IMR-90 (cell line): ENCODE measurements at regions not wholly inside any gene's neighbourhood (a gene's known extent, or its start where the extent isn't known, plus 50 kb on each side); places are given as distances from the start of the nearest gene placed in this dataset.

Experiments used
- ATAC-seq: fragments of 200-7000 bp; cut with Tn5 transposase; 2 replicates; pipeline ENCODE4 v1.9.1; 2020; ENCODE audit warnings: low read depth, mild to moderate bottlenecking, moderate library complexity
- BruUV-seq: library from RNA; stranded (reverse); fragments of 400-500 nt; replicated peaks from 2 replicates; lab custom pipeline; 2021; lab: Mats Ljungman, UMichigan
- CTCF ChIA-PET: fragments of 300-600 bp; formaldehyde crosslinking; extraction: SDS; loops from one replicate; lab custom pipeline; 2021; ENCODE audit warnings: antibody characterized with exemption; lab: Yijun Ruan, JAX
- POLR2A ChIA-PET: fragments of 300-600 bp; sonication (Branson Sonifier 250); formaldehyde crosslinking; loops from one replicate; lab custom pipeline; 2022; ENCODE audit warnings: antibody characterized with exemption; ENCODE audit not compliant: unreplicated experiment; lab: Charles Lee
- DNase-seq: peaks from one replicate; pipeline ENCODE4 v3.0.0; 2013
- H2AFZ ChIP-seq: replicated peaks from 2 replicates; pipeline ENCODE3; 2013; ENCODE audit warnings: low read length, mild to moderate bottlenecking; ENCODE audit not compliant: poor library complexity
- H2AK5ac ChIP-seq: 2 replicates; pipeline ENCODE4 v1.6.1; 2013; ENCODE audit warnings: low read depth, low read length, inconsistent platforms
- H2AK9ac ChIP-seq: replicated peaks from 2 replicates; pipeline ENCODE3; 2013; ENCODE audit warnings: mild to moderate bottlenecking, low read depth, low read length, moderate library complexity; ENCODE audit not compliant: poor library complexity
- H2BK120ac ChIP-seq: 2 replicates; pipeline ENCODE4 v1.6.1; 2013; ENCODE audit warnings: low read depth, low read length, inconsistent platforms
- H2BK15ac ChIP-seq: 3 replicates; pipeline ENCODE4 v1.6.1; 2013; ENCODE audit warnings: low read depth, low read length, inconsistent platforms
- H2BK20ac ChIP-seq: 2 replicates; pipeline ENCODE4 v1.6.1; 2013; ENCODE audit warnings: low read depth, mild to moderate bottlenecking, inconsistent platforms, low read length, moderate library complexity
- H2BK5ac ChIP-seq: 2 replicates; pipeline ENCODE4 v1.6.1; 2013; ENCODE audit warnings: mild to moderate bottlenecking, low read depth, low read length, inconsistent platforms; ENCODE audit not compliant: poor library complexity, severe bottlenecking
- H3K14ac ChIP-seq: replicated peaks from 2 replicates; pipeline ENCODE4 v1.6.1; 2013; ENCODE audit warnings: low read depth, low read length, inconsistent platforms
- H3K18ac ChIP-seq: 2 replicates; pipeline ENCODE4 v1.6.1; 2013; ENCODE audit warnings: low read depth, low read length, control low read depth
- H3K23ac ChIP-seq: 2 replicates; pipeline ENCODE4 v1.6.1; 2013; ENCODE audit warnings: low read depth, low read length, inconsistent platforms
- H3K27ac ChIP-seq: 2 replicates; pipeline ENCODE4 v1.5.1; 2013; ENCODE audit warnings: mild to moderate bottlenecking, control low read depth, low read length; ENCODE audit not compliant: insufficient read depth
- H3K27me3 ChIP-seq: 2 replicates; pipeline ENCODE4 v1.6.1; 2013; ENCODE audit warnings: low read length; ENCODE audit not compliant: control insufficient read depth, insufficient read depth
- H3K36me3 ChIP-seq: 2 replicates; pipeline ENCODE4 v1.6.1; 2013; ENCODE audit warnings: low read length, mixed read lengths; ENCODE audit not compliant: control insufficient read depth, insufficient read depth
- H3K4ac ChIP-seq: 2 replicates; pipeline ENCODE4 v1.6.1; 2013; ENCODE audit warnings: low read depth, low read length, inconsistent platforms
- H3K4me1 ChIP-seq: 2 replicates; pipeline ENCODE4 v1.6.1; 2013; ENCODE audit warnings: low read length, mixed read lengths; ENCODE audit not compliant: control insufficient read depth, insufficient read depth
- H3K4me2 ChIP-seq: 2 replicates; pipeline ENCODE4 v1.6.1; 2013; ENCODE audit warnings: low read depth, mild to moderate bottlenecking, control low read depth, low read length, moderate library complexity
- H3K4me3 ChIP-seq: 2 replicates; pipeline ENCODE4 v1.5.1; 2013; ENCODE audit warnings: low read depth, mild to moderate bottlenecking, control low read depth, low read length, moderate library complexity; ENCODE audit not compliant: insufficient read depth
- H3K56ac ChIP-seq: 2 replicates; pipeline ENCODE4 v1.6.1; 2013; ENCODE audit warnings: low read length, inconsistent platforms; ENCODE audit not compliant: insufficient read depth; ENCODE audit errors: extremely low read depth
- H3K79me1 ChIP-seq, 2 experiments: 2 replicates each; pipeline ENCODE4 v1.6.1; 2013; ENCODE audit warnings: low read length in 2 of 2, inconsistent platforms in 1 of 2, low read depth in 1 of 2
- H3K9ac ChIP-seq: 2 replicates; pipeline ENCODE4 v1.6.1; 2013; ENCODE audit warnings: low read depth, low read length, control low read depth
- H3K9me1 ChIP-seq: 2 replicates; pipeline ENCODE4 v1.6.1; 2013; ENCODE audit warnings: low read length, inconsistent platforms; ENCODE audit not compliant: insufficient read depth
- H3K9me3 ChIP-seq: 2 replicates; pipeline ENCODE4 v1.6.1; 2013; ENCODE audit warnings: low read length; ENCODE audit not compliant: control insufficient read depth, insufficient read depth
- H4K20me1 ChIP-seq: 2 replicates; pipeline ENCODE4 v1.6.1; 2013; ENCODE audit warnings: low read length, inconsistent platforms; ENCODE audit not compliant: insufficient read depth
- H4K5ac ChIP-seq: 2 replicates; pipeline ENCODE4 v1.6.1; 2013; ENCODE audit warnings: mild to moderate bottlenecking, low read depth, low read length, control low read depth
- H4K8ac ChIP-seq, 2 experiments: 2 replicates each; pipeline ENCODE4 v1.6.1; 2013; ENCODE audit warnings: low read depth in 2 of 2, low read length in 2 of 2, control low read depth in 1 of 2, inconsistent platforms in 1 of 2
- H4K91ac ChIP-seq: 2 replicates; pipeline ENCODE4 v1.6.1; 2013; ENCODE audit warnings: low read depth, low read length, inconsistent platforms; ENCODE audit not compliant: insufficient read depth
- CEBPB ChIP-seq: IDR thresholded peaks from 2 replicates; pipeline ENCODE4 v1.6.1; 2012; ENCODE audit warnings: low read depth, low read length, improper control_type of control experiment
- CHD1 ChIP-seq: IDR thresholded peaks from 2 replicates; pipeline ENCODE4 v1.6.1; 2012; ENCODE audit warnings: low read depth, low read length, improper control_type of control experiment
- FOS ChIP-seq: fragments of 150-350 bp; IDR thresholded peaks from 2 replicates; pipeline ENCODE4 v1.6.1; 2016; ENCODE audit warnings: low read depth, low read length
- MAFK ChIP-seq: IDR thresholded peaks from 2 replicates; pipeline ENCODE4 v1.6.1; 2012; ENCODE audit warnings: low read depth, low read length, improper control_type of control experiment
- MAZ ChIP-seq: IDR thresholded peaks from 2 replicates; pipeline ENCODE4 v1.6.1; 2012; ENCODE audit warnings: low read depth, mild to moderate bottlenecking, low read length, improper control_type of control experiment, moderate library complexity, borderline replicate concordance
- RAD21 ChIP-seq: IDR thresholded peaks from 2 replicates; pipeline ENCODE4 v1.6.1; 2012; ENCODE audit warnings: low read length, improper control_type of control experiment
- RCOR1 ChIP-seq: IDR thresholded peaks from 2 replicates; pipeline ENCODE4 v1.6.1; 2012; ENCODE audit warnings: mild to moderate bottlenecking, low read length, improper control_type of control experiment; ENCODE audit not compliant: insufficient replicate concordance
- SMC3 ChIP-seq: fragments of 150-350 bp; IDR thresholded peaks from 2 replicates; pipeline ENCODE4 v1.6.1; 2016; ENCODE audit warnings: low read depth, mild to moderate bottlenecking, antibody characterized with exemption, low read length, moderate library complexity
- WGBS, 2 experiments: methylation state at CpG; one replicate each; pipeline versions ENCODE4 v1.1.5 to v1.1.7; 2013; ENCODE audit warnings: missing lambda C conversion rate in 2 of 2; ENCODE audit not compliant: insufficient read length in 1 of 2; ENCODE audit errors: extremely low coverage in 2 of 2; 5-methylcytosine and 5-hydroxymethylcytosine counted together
- dilution Hi-C: fragments of 300-500 bp; cut with HindIII; formaldehyde crosslinking; loops from one replicate; pipeline ENCODE4 v1.14.3; 2018; ENCODE audit warnings: low sequenced_read_pairs; ENCODE audit not compliant: unreplicated experiment
- in situ Hi-C: fragments of 300-500 bp; cut with MboI; formaldehyde crosslinking; loops from 3 replicates; pipeline ENCODE4 v1.14.3; 2019; ENCODE audit warnings: low sequenced_read_pairs, inconsistent platforms, mixed read lengths
- intact Hi-C: fragments of 100-400 bp; cut with micrococcal nuclease; formaldehyde crosslinking; loops from 2 replicates; pipeline ENCODE4 v1.10.0; 2022

DNA sequence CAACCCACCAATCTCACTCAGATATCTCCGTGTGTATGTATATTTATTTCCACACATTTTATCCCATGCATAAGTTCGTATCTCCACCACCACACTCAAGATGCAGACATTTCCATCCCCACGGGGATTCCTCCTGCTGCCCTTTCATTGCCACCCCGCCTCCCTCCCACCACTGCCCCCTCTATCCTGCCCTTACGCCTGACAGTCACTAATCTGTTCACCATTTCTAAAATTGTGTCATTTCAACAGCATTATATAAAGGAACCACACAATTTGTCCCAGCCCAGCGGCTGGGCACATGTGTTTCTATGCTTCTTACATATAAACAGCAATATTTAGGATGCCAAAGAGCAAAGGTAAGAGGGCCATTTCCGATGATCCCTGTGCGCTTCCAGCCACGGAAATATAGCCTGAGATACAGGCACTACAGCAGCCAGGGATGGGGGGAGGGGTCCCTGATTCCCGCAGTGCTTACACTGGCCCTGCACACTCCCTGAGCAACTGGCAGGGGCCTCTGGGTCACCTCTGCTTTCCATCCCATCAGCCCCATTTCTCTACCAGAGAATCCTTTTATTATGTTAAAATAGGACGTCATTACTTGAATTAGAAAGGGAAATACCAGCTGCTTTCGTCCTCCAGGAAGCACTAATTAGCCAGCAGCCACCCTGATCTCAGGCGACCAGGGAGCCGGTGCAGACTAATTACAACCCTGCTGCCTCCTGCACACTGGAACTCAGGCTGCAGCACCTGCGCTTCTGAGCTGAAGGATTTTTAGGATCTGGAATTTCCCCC is 372.0 kb upstream of the ATP10A start:
- intact Hi-C loops = no loop called here
- no peak overlapping the region for H2AFZ ChIP-seq
- no peak overlapping the region for H3K4ac ChIP-seq
- H4K91ac ChIP-seq = no peak overlapping the region
- no peak overlapping the region for H2BK120ac ChIP-seq
- H3K27me3 ChIP-seq = no peaks in the 10 kb centered on the region
- H4K8ac ChIP-seq = no peak overlapping the region
- WGBS, 2 experiments = 6% methylated on average over 4 of the region's 15 CpGs; no CpG with 5 or more reads in 1 of the 2 experiments
- CTCF ChIA-PET = no interaction called here
- H2BK20ac ChIP-seq = no peak overlapping the region
- in situ Hi-C loops = loop anchor here (10.0 kb wide), 1 partner anchor 60 kb away; no protein-coding TSS in a partner anchor
- H2AK9ac ChIP-seq = no peak overlapping the region
- H3K9me3 ChIP-seq = peaks cover 17% of the 10 kb centered on the region
- H3K23ac ChIP-seq = no peak overlapping the region
- H4K20me1 ChIP-seq = no peaks in the 10 kb centered on the region
- H3K4me3 ChIP-seq = no peak overlapping the region
- BruUV-seq = no TSS peak
- H3K79me1 ChIP-seq = no peaks in the 10 kb centered on the region
- no peaks in the 10 kb centered on the region for H3K4me1 ChIP-seq
- no peak overlapping the region for H3K27ac ChIP-seq
- no peak for ATAC-seq
- dilution Hi-C loops = no loop called here
- no peak overlapping the region for H3K4me2 ChIP-seq
- H4K5ac ChIP-seq = no peak overlapping the region
- H3K9me1 ChIP-seq = no peaks in the 10 kb centered on the region
- H2BK15ac ChIP-seq = no peak overlapping the region
- no peak overlapping the region for H3K9ac ChIP-seq
- TF ChIP-seq SMC3 (no peak), FOS (no peak), RCOR1 (no peak), RAD21 (no peak), MAZ (no peak), MAFK (no peak), CHD1 (no peak), CEBPB (no peak)
- DNase-seq = no peak
- H3K18ac ChIP-seq = no peak overlapping the region
- H3K14ac ChIP-seq = no peak overlapping the region
- POLR2A ChIA-PET = no interaction called here
- no peak overlapping the region for H3K56ac ChIP-seq
- no peak overlapping the region for H2AK5ac ChIP-seq
- no peaks in the 10 kb centered on the region for H3K36me3 ChIP-seq
- no peak overlapping the region for H2BK5ac ChIP-seq
